ENCODE measurements at regions not wholly inside any gene's neighbourhood (a gene's known extent, or its start where the extent isn't known, plus 50 kb on each side); places are given as distances from the start of the nearest gene placed in this dataset.
"Not testable (repeated sequence)": the region's sequence is repeated elsewhere in the genome, so short reads cannot be mapped to it uniquely, and the experiment has no call there.

GRCh38 chr5:158450751-158451171, 591.8 kb upstream of the CLINT1 start:
- intact Hi-C loops (cut with DNase I): no loop called here

GRCh38 chr5:158446761-158447160, 587.8 kb upstream of the CLINT1 start:
- H3K27ac ChIP-seq (replicated peaks in 1 of 4); DNase-seq (ENCODE audit: extremely low spot score); H3K27me3 ChIP-seq; H3K9me3 ChIP-seq; H3K36me3 ChIP-seq; intact Hi-C loops (cut with DNase I); H3K4me3 ChIP-seq: not testable (repeated sequence)
- WGBS: 69% methylated on average over 5 of the region's 6 CpGs
- H3K4me1 ChIP-seq: peaks cover 0 to 16% (median 7%) of the 10 kb centered on the region in 4 donors

More at GRCh38 chr5:158450751-158451171, 591.8 kb upstream of the CLINT1 start:
- H3K27me3 ChIP-seq: no peaks in the 10 kb centered on the region
- H3K4me3 ChIP-seq: no peak overlapping the region
- no peaks in the 10 kb centered on the region for H3K9me3 ChIP-seq
- 84% methylated on average over 5 of the region's 5 CpGs for WGBS
- DNase-seq (ENCODE audit: extremely low spot score): no peak
- H3K4me1 ChIP-seq: peaks cover 0 to 19% (median 13%) of the 10 kb centered on the region in 4 donors
- H3K27ac ChIP-seq (replicated peaks in 1 of 4): peak overlapping the region in 3 of 4 donors; percentile 38 to 55 (median 46)
- TF ChIP-seq CTCF (IDR thresholded peaks at IDR 0.05) (no peak), POLR2A (IDR thresholded peaks at IDR 0.05; ENCODE audit: low read depth) (no peak), POLR2AphosphoS5 (IDR thresholded peaks at IDR 0.05) (no peak), EP300 (IDR thresholded peaks at IDR 0.05) (no peak)
- H3K36me3 ChIP-seq: no peaks in the 10 kb centered on the region

- H3K27ac ChIP-seq (replicated peaks in 1 of 4); H3K27me3 ChIP-seq; DNase-seq (ENCODE audit: extremely low spot score); H3K4me3 ChIP-seq; intact Hi-C loops (cut with DNase I); H3K36me3 ChIP-seq; H3K4me1 ChIP-seq; H3K9me3 ChIP-seq: not testable (repeated sequence)
- 96% methylated on average over 3 of the region's 3 CpGs for WGBS
These were observed 580.3 kb upstream of the CLINT1 start for GRCh38 chr5:158439204-158439603.

GRCh38 chr5:158436271-158437065, 577.5 kb upstream of the CLINT1 start:
- Histone ChIP-seq H3K4me1 (peaks cover 0 to 17% (median 6%) of the 10 kb centered on the region in 4 donors), H3K36me3 (no peaks in the 10 kb centered on the region), H3K9me3 (no peaks in the 10 kb centered on the region), H3K4me3 (no peak overlapping the region), H3K27me3 (no peaks in the 10 kb centered on the region), H3K27ac (replicated peaks in 1 of 4) (no peak overlapping the region)
- WGBS: 90% methylated on average over 2 of the region's 2 CpGs
- intact Hi-C loops (cut with DNase I): no loop called here
- no peak for TF ChIP-seq POLR2AphosphoS5 (IDR thresholded peaks at IDR 0.05)
- TF ChIP-seq POLR2A (IDR thresholded peaks at IDR 0.05; ENCODE audit: low read depth): no peak
- no peak for TF ChIP-seq EP300 (IDR thresholded peaks at IDR 0.05)
- TF ChIP-seq CTCF (IDR thresholded peaks at IDR 0.05): no peak
- no peak for DNase-seq (ENCODE audit: extremely low spot score)

- 70% methylated on average over 4 of the region's 4 CpGs for WGBS
- no peak for DNase-seq (ENCODE audit: extremely low spot score)
- intact Hi-C loops (cut with DNase I): no loop called here
- no peak for TF ChIP-seq POLR2AphosphoS5 (IDR thresholded peaks at IDR 0.05)
- no peak for TF ChIP-seq EP300 (IDR thresholded peaks at IDR 0.05)
- no peak for TF ChIP-seq POLR2A (IDR thresholded peaks at IDR 0.05; ENCODE audit: low read depth)
- H3K27ac ChIP-seq (replicated peaks in 1 of 4): no peak overlapping the region
- no peaks in the 10 kb centered on the region for H3K27me3 ChIP-seq
- H3K4me1 ChIP-seq: peaks cover 0 to 26% (median 12%) of the 10 kb centered on the region in 4 donors
- no peaks in the 10 kb centered on the region for H3K36me3 ChIP-seq
- H3K9me3 ChIP-seq: peaks cover 0 to under 1% (median 0%) of the 10 kb centered on the region in 4 donors
- H3K4me3 ChIP-seq: no peak overlapping the region
These were observed 576.2 kb upstream of the CLINT1 start for GRCh38 chr5:158435161-158435616.

GRCh38 chr5:158434749-158435148, 575.8 kb upstream of the CLINT1 start:
- peaks cover 0 to 26% (median 12%) of the 10 kb centered on the region in 4 donors for H3K4me1 ChIP-seq
- intact Hi-C loops (cut with DNase I): no loop called here
- WGBS: 59% methylated on average over 2 of the region's 2 CpGs
- H3K4me3 ChIP-seq: no peak overlapping the region
- peaks cover 0 to 4% (median 0%) of the 10 kb centered on the region in 4 donors for H3K9me3 ChIP-seq
- no peaks in the 10 kb centered on the region for H3K36me3 ChIP-seq
- no peaks in the 10 kb centered on the region for H3K27me3 ChIP-seq
- H3K27ac ChIP-seq (replicated peaks in 1 of 4): no peak overlapping the region
- TF ChIP-seq EP300 (IDR thresholded peaks at IDR 0.05) (no peak), CTCF (IDR thresholded peaks at IDR 0.05) (no peak), POLR2AphosphoS5 (IDR thresholded peaks at IDR 0.05) (no peak), POLR2A (IDR thresholded peaks at IDR 0.05; ENCODE audit: low read depth) (no peak)
- DNase-seq (ENCODE audit: extremely low spot score): no peak

Measured in esophagus muscularis mucosa (tissue), 4 donors.